Epithelial cell of proximal tubule (primary cell): ENCODE measurements at regions not wholly inside any gene's neighbourhood (a gene's known extent, or its start where the extent isn't known, plus 50 kb on each side); places are given as distances from the start of the nearest gene placed in this dataset.
A peak's percentile ranks its signal among the peaks of the same experiment; 100 is the strongest.

Source experiments
- DNase-seq: peaks from one replicate; pipeline ENCODE4 v3.0.0-alpha.2; 2011; ENCODE audit warnings: low read depth
- H3K4me3 ChIP-seq: 2 replicates; pipeline ENCODE4 v1.5.1; 2011; ENCODE audit warnings: low read depth, mild to moderate bottlenecking, low read length
- TF ChIP-seq, protein P1 (sequence below): conservative IDR thresholded peaks from 2 replicates; pipeline ENCODE4 v1.5.1; 2012; ENCODE audit warnings: low read depth, mild to moderate bottlenecking, low read length

DNA sequence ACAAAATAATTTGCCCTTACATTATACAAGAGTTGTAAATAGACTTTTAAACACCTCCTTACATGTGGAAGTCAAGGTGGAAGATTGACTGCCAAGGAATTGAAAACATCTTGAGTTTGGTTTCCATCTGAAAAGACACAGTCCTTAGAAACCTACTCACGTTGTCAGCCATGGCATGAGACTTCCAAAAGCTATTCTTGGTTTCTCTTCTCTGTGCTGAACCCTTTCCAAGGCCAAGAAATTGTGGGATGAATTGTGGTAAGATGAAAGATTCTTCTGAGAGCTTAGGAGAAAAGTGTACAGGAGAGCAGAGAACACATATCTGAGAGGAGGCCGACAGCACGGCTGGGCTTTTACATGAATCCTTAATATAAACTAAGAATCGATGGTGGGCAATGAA, 370.0 kb downstream of the FBXW7 start:
- no peak for DNase-seq
- TF ChIP-seq, protein P1, sequence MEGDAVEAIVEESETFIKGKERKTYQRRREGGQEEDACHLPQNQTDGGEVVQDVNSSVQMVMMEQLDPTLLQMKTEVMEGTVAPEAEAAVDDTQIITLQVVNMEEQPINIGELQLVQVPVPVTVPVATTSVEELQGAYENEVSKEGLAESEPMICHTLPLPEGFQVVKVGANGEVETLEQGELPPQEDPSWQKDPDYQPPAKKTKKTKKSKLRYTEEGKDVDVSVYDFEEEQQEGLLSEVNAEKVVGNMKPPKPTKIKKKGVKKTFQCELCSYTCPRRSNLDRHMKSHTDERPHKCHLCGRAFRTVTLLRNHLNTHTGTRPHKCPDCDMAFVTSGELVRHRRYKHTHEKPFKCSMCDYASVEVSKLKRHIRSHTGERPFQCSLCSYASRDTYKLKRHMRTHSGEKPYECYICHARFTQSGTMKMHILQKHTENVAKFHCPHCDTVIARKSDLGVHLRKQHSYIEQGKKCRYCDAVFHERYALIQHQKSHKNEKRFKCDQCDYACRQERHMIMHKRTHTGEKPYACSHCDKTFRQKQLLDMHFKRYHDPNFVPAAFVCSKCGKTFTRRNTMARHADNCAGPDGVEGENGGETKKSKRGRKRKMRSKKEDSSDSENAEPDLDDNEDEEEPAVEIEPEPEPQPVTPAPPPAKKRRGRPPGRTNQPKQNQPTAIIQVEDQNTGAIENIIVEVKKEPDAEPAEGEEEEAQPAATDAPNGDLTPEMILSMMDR: no peak
- H3K4me3 ChIP-seq: no peak overlapping the region

DNA sequence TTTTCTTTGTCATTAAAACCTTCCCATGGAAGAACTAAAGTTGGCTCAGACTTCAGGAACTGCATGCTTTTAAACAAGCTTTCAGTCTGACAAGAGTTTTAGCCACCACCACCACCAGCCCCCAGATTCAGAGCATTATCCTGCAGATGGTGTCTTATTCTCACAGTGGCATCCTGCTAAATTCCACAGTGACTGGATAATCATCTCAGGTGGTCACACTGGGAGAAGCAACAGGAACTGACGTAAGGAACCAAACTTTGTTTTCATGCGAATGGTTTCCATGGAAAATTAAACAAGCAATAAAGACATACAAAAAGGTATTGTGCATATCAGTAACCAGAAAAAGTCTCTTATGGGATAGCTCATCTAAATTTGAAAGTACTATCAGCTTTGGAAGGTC, 370.7 kb downstream of the FBXW7 start:
- TF ChIP-seq, protein P1: no peak
- peak; percentile 13 for DNase-seq
- H3K4me3 ChIP-seq: no peak overlapping the region

DNA sequence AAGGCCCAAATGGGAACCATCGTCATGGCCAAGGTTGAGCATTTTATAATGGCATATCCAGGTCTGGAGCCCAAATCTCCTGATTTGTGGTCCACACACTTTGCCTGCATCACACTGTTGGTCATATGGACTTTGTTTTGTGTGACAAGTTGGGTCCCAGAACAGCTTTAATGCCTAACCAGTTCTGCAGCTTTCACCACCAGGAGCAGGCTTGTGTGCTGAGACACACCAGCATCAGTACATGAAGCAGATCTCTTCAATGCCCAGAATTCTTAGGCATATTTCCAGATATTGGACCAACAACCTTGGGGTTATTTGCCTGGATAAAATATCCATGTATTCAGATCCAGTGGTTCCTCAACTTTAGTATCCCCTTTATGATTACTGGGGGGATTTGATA, 371.3 kb downstream of the FBXW7 start:
- H3K4me3 ChIP-seq: no peak overlapping the region
- TF ChIP-seq, protein P1: peak; percentile 11
- no peak for DNase-seq

DNA sequence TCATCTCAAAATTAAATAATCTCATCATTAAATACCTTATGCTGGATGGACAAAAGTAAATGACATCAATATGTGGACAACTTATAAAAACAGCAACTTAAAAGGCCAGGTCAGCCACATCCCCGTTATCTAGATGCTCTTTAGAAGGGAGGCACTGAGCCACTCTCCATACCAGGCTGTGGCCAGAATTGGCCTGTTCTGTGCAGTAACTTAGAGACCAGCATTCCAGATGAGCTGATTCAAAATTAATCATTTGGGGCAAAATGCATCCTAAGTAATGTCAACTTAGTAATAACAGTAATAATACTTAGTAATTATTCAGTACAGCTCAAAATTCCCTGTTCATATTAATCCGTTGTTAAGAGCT, 373.6 kb downstream of the FBXW7 start:
- TF ChIP-seq, protein P1: no peak
- no peak for DNase-seq
- H3K4me3 ChIP-seq: no peak overlapping the region

DNA sequence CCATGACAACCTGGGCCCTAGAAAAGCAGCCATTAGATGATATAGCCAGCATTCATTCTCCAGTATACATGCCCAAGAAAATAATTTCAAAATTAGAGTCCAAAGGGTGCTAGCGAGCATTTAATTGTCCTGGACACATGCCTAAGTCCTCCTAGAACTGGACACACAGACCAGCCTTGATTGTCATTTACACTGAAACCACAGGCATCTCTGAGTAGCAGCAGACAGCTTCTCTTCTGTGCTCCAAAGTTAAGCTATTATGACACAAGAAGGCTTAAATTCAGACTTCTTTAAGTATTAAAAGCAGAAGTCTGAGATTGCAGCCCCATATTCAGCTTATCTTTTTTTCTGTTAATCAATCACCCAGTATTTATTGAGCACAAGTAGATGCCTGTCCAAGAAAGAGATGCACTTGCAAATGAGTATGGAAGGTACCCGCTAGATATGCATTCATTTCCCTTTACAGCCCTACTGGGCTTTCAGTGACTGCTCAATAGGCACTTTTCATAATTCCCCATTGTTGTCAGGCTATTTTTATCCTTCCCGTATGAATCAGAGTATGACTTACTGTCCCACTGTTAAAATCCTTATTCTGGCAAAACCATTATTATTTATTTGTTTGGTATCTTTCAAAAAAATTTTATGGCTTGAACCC, 374.1 kb downstream of the FBXW7 start:
- no peak overlapping the region for H3K4me3 ChIP-seq
- no peak for DNase-seq
- TF ChIP-seq, protein P1: no peak

DNA sequence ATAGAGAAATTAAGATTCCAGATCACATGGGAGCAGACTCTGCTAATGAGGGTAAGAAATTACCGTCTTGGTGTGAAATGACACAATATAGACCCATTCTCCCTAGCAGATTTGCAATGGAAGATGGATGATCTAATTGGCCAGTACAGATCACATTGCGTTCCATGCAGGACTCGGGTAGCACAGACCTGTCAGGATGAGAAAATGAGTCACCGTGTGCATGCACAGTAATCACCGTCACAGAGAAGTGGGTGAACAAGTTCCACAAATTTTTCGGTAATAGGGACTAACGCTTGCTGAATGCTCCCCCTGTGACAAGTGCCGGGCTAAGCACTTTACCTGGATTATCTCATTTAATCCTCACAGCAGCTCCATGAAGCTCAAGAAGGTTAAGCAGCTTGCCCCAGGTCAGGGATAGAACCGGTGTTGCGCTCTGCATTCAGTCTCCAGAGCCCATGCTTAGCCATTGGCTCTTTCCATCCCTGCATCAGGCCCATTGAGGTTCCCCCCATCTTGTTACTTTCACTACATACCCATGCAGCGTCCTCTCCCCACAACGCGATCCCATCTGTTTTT, 375.6 kb downstream of the FBXW7 start:
- no peak overlapping the region for H3K4me3 ChIP-seq
- DNase-seq: no peak
- TF ChIP-seq, protein P1: no peak

DNA sequence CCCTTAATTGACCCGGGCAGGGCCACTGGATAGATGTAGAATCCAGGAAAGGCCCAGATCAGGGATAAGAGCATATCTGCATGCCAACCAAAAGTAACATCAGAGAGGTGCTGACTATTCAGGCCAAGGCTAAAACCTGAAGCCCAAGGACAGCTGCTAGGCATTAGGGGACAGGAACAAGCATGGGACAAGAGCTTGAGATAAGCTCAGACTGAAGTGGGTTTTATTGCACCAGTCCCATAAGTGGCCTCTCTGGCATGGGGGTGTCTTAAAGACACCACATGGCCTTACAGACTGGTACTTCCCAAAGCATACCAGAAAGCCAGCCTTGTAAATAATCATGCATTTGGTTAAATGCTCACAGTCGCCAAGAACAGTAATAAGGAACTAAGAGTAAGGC, 376.1 kb downstream of the FBXW7 start:
- TF ChIP-seq, protein P1: no peak
- H3K4me3 ChIP-seq: no peak overlapping the region
- DNase-seq: no peak
